ENCODE measurements at regions not wholly inside any gene's neighbourhood (a gene's known extent, or its start where the extent isn't known, plus 50 kb on each side); places are given as distances from the start of the nearest gene placed in this dataset.

DNA sequence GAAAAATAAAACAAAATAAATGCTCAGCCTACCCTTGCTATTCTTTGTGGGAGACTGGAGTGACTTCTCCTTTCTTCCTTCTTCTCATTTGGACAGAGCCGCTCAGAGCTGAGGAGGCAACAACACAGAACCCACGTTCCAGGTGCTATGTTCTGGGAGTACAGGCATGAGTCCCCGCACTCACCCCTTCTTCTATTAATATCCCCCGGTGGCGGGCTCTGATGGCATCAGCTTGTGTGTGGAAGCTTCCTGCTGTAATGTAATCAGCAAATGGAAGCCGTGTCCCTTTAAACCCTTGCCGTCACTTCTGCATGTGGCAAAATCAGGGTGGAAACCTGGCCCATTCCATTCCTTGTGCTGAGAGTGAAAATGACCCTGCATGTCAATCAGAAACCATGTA, 116.9 kb upstream of the ADARB2 start:
- peaks cover 18% of the 10 kb centered on the region for H3K27me3 Mint-ChIP-seq (ENCODE audit: low read depth)
- TF ChIP-seq ZNF396 (CRISPR knock-in tag; IDR thresholded peaks at IDR 0.05; ENCODE audit: borderline replicate concordance) (no peak), SMAD4 (CRISPR knock-in tag; IDR thresholded peaks at IDR 0.05) (no peak), ELF4 (CRISPR knock-in tag; IDR thresholded peaks at IDR 0.05; ENCODE audit: low read depth) (no peak), ZNF423 (CRISPR knock-in tag; IDR thresholded peaks at IDR 0.05) (no peak)
- TF ChIP-seq, protein P1, sequence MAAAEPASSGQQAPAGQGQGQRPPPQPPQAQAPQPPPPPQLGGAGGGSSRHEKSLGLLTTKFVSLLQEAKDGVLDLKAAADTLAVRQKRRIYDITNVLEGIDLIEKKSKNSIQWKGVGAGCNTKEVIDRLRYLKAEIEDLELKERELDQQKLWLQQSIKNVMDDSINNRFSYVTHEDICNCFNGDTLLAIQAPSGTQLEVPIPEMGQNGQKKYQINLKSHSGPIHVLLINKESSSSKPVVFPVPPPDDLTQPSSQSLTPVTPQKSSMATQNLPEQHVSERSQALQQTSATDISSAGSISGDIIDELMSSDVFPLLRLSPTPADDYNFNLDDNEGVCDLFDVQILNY (CRISPR knock-in tag; IDR thresholded peaks at IDR 0.05): no peak
- DNase-seq (ENCODE audit: low spot score): no peak
- ChIA-PET POLR2A (no interaction called here), CTCF (no interaction called here)
- H3K36me3 Mint-ChIP-seq: no peaks in the 10 kb centered on the region
- H3K9me3 Mint-ChIP-seq: peaks cover 7% of the 10 kb centered on the region; the same call in 1 of the 2 replicates
- no peaks in the 10 kb centered on the region for H3K4me1 Mint-ChIP-seq
- no peak overlapping the region for H3K4me3 Mint-ChIP-seq
- no peak overlapping the region for H3K27ac Mint-ChIP-seq
- ATAC-seq: no peak

DNA sequence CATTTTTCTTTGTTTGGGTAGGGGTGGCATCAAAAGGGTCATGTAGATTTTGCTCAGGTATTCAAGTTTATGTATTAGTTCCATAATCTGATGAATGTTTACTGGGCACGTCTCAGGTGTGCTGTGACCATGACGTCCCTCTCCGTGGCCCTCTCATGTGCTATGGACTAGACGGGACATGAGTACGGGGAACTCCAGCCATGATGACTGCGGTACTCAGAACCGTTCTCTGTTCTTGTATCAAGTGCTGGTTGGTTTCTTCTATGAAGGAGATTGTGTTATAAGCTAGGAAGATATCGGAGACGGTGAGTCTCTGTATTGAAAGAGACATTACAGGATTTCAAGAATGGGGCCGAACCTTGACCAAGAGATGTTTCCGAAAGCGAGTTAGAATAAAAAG, 116.5 kb upstream of the ADARB2 start:
- Mint-ChIP-seq H3K36me3 (no peaks in the 10 kb centered on the region), H3K4me1 (no peaks in the 10 kb centered on the region), H3K4me3 (no peak overlapping the region), H3K27me3 (ENCODE audit: low read depth) (peaks cover 14% of the 10 kb centered on the region; the same call in 1 of the 2 replicates), H3K27ac (no peak overlapping the region), H3K9me3 (peaks cover 7% of the 10 kb centered on the region; the same call in 1 of the 2 replicates)
- ATAC-seq (no peak), DNase-seq (ENCODE audit: low spot score) (no peak)
- ChIA-PET CTCF (no interaction called here), POLR2A (no interaction called here)
- TF ChIP-seq, protein P2, sequence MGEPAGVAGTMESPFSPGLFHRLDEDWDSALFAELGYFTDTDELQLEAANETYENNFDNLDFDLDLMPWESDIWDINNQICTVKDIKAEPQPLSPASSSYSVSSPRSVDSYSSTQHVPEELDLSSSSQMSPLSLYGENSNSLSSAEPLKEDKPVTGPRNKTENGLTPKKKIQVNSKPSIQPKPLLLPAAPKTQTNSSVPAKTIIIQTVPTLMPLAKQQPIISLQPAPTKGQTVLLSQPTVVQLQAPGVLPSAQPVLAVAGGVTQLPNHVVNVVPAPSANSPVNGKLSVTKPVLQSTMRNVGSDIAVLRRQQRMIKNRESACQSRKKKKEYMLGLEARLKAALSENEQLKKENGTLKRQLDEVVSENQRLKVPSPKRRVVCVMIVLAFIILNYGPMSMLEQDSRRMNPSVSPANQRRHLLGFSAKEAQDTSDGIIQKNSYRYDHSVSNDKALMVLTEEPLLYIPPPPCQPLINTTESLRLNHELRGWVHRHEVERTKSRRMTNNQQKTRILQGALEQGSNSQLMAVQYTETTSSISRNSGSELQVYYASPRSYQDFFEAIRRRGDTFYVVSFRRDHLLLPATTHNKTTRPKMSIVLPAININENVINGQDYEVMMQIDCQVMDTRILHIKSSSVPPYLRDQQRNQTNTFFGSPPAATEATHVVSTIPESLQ (CRISPR knock-in tag; IDR thresholded peaks at IDR 0.05): no peak
- no peak for TF ChIP-seq SP1 (CRISPR knock-in tag; conservative IDR thresholded peaks at IDR 0.05)
- TF ChIP-seq CREB1 (CRISPR knock-in tag; IDR thresholded peaks at IDR 0.05): no peak
- TF ChIP-seq, protein P3, sequence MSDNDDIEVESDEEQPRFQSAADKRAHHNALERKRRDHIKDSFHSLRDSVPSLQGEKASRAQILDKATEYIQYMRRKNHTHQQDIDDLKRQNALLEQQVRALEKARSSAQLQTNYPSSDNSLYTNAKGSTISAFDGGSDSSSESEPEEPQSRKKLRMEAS (CRISPR knock-in tag; IDR thresholded peaks at IDR 0.05): no peak
- TF ChIP-seq TCF7 (CRISPR knock-in tag; IDR thresholded peaks at IDR 0.05; ENCODE audit: low read depth): no peak
- no peak for TF ChIP-seq NFATC4 (CRISPR knock-in tag; IDR thresholded peaks at IDR 0.05)
- no peak for TF ChIP-seq ZNF121 (CRISPR knock-in tag; IDR thresholded peaks at IDR 0.05)
- TF ChIP-seq SOX15 (CRISPR knock-in tag; IDR thresholded peaks at IDR 0.05): no peak
- TF ChIP-seq JAZF1 (CRISPR knock-in tag; IDR thresholded peaks at IDR 0.05): no peak
- TF ChIP-seq GRHL2 (CRISPR knock-in tag; IDR thresholded peaks at IDR 0.05; ENCODE audit: insufficient replicate concordance, severe bottlenecking): no peak
- TF ChIP-seq, protein P4, sequence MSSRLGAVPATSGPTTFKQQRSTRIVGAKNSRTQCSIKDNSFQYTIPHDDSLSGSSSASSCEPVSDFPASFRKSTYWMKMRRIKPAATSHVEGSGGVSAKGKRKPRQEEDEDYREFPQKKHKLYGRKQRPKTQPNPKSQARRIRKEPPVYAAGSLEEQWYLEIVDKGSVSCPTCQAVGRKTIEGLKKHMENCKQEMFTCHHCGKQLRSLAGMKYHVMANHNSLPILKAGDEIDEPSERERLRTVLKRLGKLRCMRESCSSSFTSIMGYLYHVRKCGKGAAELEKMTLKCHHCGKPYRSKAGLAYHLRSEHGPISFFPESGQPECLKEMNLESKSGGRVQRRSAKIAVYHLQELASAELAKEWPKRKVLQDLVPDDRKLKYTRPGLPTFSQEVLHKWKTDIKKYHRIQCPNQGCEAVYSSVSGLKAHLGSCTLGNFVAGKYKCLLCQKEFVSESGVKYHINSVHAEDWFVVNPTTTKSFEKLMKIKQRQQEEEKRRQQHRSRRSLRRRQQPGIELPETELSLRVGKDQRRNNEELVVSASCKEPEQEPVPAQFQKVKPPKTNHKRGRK (CRISPR knock-in tag; IDR thresholded peaks at IDR 0.05; ENCODE audit: borderline replicate concordance): no peak
- no peak for TF ChIP-seq RORB (CRISPR knock-in tag; IDR thresholded peaks at IDR 0.05)
- TF ChIP-seq, protein P5, sequence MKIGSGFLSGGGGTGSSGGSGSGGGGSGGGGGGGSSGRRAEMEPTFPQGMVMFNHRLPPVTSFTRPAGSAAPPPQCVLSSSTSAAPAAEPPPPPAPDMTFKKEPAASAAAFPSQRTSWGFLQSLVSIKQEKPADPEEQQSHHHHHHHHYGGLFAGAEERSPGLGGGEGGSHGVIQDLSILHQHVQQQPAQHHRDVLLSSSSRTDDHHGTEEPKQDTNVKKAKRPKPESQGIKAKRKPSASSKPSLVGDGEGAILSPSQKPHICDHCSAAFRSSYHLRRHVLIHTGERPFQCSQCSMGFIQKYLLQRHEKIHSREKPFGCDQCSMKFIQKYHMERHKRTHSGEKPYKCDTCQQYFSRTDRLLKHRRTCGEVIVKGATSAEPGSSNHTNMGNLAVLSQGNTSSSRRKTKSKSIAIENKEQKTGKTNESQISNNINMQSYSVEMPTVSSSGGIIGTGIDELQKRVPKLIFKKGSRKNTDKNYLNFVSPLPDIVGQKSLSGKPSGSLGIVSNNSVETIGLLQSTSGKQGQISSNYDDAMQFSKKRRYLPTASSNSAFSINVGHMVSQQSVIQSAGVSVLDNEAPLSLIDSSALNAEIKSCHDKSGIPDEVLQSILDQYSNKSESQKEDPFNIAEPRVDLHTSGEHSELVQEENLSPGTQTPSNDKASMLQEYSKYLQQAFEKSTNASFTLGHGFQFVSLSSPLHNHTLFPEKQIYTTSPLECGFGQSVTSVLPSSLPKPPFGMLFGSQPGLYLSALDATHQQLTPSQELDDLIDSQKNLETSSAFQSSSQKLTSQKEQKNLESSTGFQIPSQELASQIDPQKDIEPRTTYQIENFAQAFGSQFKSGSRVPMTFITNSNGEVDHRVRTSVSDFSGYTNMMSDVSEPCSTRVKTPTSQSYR (CRISPR knock-in tag; IDR thresholded peaks at IDR 0.05): no peak
- TF ChIP-seq, protein P6, sequence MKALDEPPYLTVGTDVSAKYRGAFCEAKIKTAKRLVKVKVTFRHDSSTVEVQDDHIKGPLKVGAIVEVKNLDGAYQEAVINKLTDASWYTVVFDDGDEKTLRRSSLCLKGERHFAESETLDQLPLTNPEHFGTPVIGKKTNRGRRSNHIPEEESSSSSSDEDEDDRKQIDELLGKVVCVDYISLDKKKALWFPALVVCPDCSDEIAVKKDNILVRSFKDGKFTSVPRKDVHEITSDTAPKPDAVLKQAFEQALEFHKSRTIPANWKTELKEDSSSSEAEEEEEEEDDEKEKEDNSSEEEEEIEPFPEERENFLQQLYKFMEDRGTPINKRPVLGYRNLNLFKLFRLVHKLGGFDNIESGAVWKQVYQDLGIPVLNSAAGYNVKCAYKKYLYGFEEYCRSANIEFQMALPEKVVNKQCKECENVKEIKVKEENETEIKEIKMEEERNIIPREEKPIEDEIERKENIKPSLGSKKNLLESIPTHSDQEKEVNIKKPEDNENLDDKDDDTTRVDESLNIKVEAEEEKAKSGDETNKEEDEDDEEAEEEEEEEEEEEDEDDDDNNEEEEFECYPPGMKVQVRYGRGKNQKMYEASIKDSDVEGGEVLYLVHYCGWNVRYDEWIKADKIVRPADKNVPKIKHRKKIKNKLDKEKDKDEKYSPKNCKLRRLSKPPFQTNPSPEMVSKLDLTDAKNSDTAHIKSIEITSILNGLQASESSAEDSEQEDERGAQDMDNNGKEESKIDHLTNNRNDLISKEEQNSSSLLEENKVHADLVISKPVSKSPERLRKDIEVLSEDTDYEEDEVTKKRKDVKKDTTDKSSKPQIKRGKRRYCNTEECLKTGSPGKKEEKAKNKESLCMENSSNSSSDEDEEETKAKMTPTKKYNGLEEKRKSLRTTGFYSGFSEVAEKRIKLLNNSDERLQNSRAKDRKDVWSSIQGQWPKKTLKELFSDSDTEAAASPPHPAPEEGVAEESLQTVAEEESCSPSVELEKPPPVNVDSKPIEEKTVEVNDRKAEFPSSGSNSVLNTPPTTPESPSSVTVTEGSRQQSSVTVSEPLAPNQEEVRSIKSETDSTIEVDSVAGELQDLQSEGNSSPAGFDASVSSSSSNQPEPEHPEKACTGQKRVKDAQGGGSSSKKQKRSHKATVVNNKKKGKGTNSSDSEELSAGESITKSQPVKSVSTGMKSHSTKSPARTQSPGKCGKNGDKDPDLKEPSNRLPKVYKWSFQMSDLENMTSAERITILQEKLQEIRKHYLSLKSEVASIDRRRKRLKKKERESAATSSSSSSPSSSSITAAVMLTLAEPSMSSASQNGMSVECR (CRISPR knock-in tag; IDR thresholded peaks at IDR 0.05; ENCODE audit: borderline replicate concordance): no peak
- TF ChIP-seq, protein P7, sequence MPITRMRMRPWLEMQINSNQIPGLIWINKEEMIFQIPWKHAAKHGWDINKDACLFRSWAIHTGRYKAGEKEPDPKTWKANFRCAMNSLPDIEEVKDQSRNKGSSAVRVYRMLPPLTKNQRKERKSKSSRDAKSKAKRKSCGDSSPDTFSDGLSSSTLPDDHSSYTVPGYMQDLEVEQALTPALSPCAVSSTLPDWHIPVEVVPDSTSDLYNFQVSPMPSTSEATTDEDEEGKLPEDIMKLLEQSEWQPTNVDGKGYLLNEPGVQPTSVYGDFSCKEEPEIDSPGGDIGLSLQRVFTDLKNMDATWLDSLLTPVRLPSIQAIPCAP (CRISPR knock-in tag; IDR thresholded peaks at IDR 0.05): no peak
- no peak for TF ChIP-seq ETV6 (CRISPR knock-in tag; IDR thresholded peaks at IDR 0.05)
- TF ChIP-seq, protein P8, sequence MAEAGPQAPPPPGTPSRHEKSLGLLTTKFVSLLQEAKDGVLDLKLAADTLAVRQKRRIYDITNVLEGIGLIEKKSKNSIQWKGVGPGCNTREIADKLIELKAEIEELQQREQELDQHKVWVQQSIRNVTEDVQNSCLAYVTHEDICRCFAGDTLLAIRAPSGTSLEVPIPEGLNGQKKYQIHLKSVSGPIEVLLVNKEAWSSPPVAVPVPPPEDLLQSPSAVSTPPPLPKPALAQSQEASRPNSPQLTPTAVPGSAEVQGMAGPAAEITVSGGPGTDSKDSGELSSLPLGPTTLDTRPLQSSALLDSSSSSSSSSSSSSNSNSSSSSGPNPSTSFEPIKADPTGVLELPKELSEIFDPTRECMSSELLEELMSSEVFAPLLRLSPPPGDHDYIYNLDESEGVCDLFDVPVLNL (CRISPR knock-in tag; IDR thresholded peaks at IDR 0.05; ENCODE audit: borderline replicate concordance, low read depth): no peak
